ENCODE measurements at regions not wholly inside any gene's neighbourhood (a gene's known extent, or its start where the extent isn't known, plus 50 kb on each side); places are given as distances from the start of the nearest gene placed in this dataset.
A peak's percentile ranks its signal among the peaks of the same experiment; 100 is the strongest.
"Not testable (repeated sequence)": the region's sequence is repeated elsewhere in the genome, so short reads cannot be mapped to it uniquely, and the experiment has no call there.

DNA sequence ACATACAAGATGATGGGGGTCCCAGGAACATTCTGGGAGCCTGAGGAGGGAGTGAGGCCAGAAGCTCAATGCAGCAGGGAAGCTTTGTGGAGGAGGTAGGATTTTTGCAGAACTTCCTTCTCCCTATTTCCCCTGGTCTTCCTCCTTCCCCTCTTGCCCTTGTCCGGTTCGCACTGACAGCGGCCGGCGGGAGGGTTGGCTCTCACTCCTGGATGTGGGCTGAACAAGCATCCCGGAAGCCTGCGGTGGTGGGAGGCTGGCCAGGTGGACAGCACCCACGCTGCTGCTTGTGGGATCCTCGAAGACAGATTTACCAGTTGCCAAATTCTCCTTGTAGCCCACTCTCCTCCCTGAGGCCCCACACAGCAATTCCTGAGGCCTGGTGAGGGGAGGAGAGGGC, 112.2 kb downstream of the KCNA5 start:
- in situ Hi-C loops (cut with MboI; ENCODE audit: low pct_unique_long_range_greater_than_20kb, low sequenced_read_pairs): no loop called here
- DNase-seq: no peak

DNA sequence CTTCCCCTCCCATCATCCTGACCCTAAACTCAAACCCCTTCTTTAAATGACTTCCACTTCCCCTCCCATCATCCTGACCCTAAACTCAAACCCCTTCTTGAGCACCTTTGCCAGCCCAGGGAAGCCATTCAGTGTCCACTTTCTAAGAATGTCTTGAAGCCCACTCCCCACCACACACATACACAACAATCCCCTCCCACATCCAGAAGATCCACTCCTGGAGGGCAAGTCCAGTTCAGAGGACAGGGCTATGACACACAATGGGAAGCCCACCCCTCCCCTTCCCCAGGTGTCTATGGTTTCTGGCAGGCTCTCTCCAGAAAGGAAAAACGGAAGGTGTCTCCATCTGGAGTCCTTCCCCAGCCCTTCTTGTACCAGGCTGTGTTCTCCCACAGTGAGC, 117.1 kb downstream of the KCNA5 start:
- in situ Hi-C loops (cut with MboI; ENCODE audit: low pct_unique_long_range_greater_than_20kb, low sequenced_read_pairs): no loop called here
- no peak for DNase-seq

DNA sequence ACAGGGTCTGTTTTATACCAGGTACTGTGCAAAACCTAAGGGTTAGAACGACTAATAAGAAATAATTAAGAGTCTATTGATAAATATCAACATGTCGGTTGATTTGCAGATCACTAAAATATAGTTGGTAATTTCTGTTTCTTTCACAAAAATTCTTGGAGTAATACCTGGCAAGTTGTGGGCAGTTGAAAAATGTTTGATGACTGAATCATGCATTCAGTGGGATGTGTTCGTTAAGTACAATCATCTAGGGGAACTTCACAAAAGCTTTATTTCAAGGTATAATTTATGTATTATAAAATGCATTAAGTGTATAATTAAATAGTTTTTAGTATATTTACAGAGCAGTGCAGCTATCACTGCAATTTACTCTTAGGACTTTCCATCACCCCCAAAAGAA, 120.0 kb downstream of the KCNA5 start:
- DNase-seq: no peak
- in situ Hi-C loops (cut with MboI; ENCODE audit: low pct_unique_long_range_greater_than_20kb, low sequenced_read_pairs): no loop called here

DNA sequence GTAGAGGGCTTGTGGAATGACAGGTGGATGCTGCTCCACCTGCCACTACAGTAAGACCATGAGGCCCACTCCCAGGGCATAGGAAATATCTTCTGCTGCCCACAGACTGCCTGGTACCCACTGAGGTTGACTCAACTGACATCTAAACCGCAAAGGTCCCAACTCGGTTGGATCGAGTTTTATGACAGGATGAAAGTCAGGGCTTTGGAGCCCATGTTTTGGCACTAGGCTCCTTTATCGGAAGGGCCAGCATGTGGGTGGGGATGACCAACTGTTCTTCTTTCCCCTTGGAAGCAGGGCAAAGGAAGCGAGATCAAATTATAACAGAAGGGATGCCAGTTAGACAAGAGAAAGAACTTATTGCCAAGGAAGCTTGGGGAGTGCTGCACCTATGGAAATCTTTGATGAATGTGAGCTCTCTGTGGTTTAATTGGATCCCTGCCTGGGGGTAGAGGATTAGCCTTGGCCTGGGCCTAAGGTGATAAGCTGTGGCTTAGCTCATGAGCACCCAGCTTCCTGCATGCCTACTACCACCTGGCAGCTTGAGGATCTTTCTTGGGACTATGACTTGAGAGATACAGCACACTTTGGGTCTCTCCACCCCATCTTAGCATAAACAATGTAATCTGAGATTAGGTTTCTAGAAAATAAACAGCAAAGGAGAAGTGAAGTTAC, 121.8 kb downstream of the KCNA5 start:
- no peak for DNase-seq
- in situ Hi-C loops (cut with MboI; ENCODE audit: low pct_unique_long_range_greater_than_20kb, low sequenced_read_pairs): no loop called here

DNA sequence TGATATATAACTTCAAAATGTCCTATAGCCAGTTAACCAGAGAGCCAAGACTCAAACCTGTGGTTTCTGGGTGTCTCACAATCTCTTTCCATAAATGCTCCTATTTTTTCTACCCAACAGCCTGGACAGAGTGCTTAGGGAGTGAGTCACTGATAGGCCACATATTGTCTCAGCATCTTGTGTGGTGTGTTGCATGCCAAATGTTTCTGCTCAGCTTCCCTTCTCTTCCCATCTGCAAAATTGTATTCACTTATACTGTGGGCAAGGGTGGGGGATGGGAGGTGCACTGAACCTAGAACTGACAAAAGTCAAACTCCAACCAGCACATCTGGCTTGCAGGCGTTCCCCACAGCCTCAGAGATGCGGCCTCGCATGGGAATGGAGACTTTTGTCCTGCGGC, 123.3 kb downstream of the KCNA5 start:
- in situ Hi-C loops (cut with MboI; ENCODE audit: low pct_unique_long_range_greater_than_20kb, low sequenced_read_pairs): no loop called here

DNA sequence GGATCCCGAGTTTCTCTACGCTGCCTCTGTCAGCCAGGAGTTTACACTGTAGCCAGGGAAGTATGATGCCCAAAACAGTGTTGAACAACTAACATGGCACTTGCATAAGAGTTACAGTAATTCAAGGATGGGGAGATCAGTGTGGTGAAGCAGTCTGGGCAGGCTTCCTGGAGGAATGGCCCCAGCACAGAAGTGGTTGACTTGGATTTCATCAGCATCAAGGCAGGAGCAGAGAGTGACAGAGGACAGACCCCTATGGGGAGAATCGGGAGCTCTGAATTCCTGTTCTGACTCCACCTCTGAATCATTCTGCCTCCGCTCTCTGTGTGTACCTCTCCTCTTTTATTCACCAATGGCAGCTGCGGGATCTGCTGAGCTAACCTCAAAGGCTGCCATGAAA, 124.5 kb downstream of the KCNA5 start:
- in situ Hi-C loops (cut with MboI; ENCODE audit: low pct_unique_long_range_greater_than_20kb, low sequenced_read_pairs): no loop called here
- DNase-seq: no peak

More for the DNA sequence above, 123.3 kb downstream of the KCNA5 start:
- no peak for DNase-seq

DNA sequence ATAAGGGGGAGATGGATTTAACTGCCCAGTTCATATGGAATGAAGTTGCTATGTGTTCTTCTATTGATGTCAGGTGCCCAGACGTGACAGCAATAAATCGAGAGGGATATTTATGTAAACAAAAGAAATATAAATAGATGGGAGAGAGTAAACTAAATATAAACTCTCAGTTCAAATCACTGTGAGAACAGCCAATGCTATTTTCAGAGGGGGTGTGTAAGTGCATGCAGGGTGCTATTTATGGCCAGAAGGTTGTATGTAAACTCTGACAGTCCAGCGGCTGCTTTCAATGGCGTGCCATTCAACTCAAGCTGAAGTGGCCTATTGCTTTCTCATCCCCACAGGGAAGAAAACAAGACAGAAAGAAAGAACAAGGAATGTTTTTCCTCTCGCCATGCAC, 127.2 kb downstream of the KCNA5 start:
- in situ Hi-C loops (cut with MboI; ENCODE audit: low pct_unique_long_range_greater_than_20kb, low sequenced_read_pairs): no loop called here
- DNase-seq: no peak

DNA sequence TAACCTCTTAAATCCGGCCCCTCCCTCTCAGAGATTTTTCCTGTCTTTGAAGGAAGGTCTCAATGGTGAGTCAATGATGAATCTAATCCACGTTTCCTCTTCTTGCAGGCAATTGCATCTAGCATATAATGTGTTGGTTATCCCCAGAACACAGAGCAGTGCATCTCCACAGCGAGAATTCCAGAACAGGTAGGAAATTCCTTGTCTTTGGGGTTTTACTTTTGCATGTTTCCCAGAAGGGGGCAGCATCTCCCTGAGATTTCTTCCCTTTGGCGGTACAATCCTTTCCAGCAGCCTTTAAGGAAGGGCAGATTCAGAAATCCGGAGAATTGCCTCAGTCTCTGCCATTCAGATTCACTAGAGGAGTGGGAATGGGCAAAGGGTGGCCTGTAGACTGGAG, 128.0 kb downstream of the KCNA5 start:
- in situ Hi-C loops (cut with MboI; ENCODE audit: low pct_unique_long_range_greater_than_20kb, low sequenced_read_pairs): no loop called here
- peak; percentile 19 for DNase-seq

DNA sequence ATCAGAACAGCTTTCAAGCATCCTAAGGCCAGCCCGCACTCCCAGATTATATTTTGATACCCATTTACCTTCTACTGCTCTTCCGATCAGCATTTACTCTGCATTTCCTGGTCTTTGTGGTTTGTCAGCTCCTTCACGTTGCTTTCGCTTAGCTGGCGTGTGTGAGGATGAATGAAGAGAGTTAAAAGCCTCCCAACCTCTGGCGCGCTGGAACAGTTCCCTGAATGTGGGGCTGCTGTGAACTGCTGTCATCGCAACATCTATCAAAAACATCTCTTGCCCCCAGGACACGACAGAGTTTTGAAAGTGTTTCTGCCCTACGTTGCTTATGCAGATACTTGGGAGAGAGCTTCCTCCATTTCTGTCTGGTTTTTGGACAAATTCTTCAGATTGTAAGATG, 129.2 kb downstream of the KCNA5 start:
- in situ Hi-C loops (cut with MboI; ENCODE audit: low pct_unique_long_range_greater_than_20kb, low sequenced_read_pairs): no loop called here

DNA sequence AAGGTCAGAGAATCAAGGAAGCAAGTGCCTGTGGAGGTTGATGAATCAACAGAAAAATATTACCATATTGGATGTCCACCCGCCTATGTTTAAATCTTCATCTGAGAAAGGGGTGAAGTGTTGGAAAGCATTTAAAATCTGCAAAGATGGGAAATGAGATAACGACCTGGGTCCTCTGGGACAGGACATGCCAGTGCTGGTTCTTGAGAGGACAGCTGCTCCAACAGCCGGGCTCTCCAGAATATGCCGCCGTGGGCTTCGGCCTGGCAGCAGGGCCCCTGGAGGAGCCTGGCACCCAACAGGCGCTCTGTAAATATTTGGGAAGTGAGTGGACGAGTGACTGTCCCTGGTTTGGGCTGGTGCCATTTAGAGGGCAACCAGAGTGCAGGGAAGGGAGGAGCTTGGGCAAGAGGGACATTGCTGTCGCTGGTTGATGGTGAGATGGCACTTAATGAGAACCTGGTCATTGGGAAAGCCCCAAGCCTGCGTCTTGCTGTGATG, 129.9 kb downstream of the KCNA5 start:
- in situ Hi-C loops (cut with MboI; ENCODE audit: low pct_unique_long_range_greater_than_20kb, low sequenced_read_pairs): no loop called here
- DNase-seq: no peak

More for the DNA sequence above, 129.2 kb downstream of the KCNA5 start:
- DNase-seq: no peak

DNA sequence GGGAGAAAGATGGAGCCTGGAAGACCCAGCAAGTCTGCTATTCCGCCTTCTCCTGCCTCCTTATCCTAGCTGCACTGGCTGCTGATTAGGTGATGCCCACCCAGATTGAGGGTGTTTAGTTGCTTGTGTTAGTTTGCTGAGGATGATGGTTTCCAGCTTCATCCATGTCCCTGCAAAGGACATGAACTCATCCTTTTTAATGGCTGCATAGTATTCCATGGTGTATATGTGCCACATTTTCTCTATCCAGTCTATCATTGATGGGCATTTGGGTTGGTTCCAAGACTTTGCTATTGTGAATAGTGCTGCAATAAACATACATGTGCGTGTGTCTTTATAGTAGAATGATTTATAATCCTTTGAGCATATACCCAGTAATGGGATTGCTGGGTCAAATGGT, 131.7 kb downstream of the KCNA5 start:
- DNase-seq; in situ Hi-C loops (cut with MboI; ENCODE audit: low pct_unique_long_range_greater_than_20kb, low sequenced_read_pairs): not testable (repeated sequence)

DNA sequence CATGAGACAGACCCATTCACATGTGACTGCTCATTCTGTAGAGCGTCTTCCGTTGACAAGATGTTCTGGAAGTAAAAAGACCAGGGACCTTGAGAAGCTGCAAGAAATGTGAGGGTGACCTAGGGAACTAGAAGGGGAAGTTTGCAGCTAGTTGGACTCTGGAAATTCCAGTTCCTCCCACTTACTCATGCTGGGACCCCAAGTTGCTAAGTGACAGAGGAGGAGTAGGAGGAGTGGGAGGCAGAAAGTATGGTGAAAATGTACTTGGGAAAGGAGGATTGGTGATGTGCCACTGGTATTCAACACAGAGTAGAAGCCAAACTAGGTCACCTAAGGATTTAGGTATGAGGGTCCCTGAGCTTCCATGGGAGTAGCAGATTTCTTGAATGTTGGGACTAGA, 132.4 kb downstream of the KCNA5 start:
- in situ Hi-C loops (cut with MboI; ENCODE audit: low pct_unique_long_range_greater_than_20kb, low sequenced_read_pairs): no loop called here
- DNase-seq: no peak

DNA sequence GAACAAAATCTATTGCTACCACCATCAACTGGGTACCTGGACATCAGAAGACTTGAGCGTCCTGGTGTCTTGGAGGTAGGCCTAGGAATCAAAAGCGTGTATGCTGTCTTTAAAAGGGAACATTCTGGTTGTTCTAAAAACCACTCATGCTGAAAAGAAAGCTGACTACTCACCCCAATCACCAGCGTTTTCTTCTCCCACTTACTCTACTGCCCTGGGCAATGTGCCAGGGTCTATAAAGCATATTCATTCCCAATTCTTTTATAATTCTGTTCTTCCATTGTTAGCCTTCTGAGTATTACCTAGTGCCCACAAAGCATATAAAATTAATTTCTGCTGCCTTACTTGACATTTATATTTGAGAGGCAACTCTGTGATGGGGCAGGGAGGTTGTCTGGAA, 133.4 kb downstream of the KCNA5 start:
- no peak for DNase-seq
- in situ Hi-C loops (cut with MboI; ENCODE audit: low pct_unique_long_range_greater_than_20kb, low sequenced_read_pairs): no loop called here

DNA sequence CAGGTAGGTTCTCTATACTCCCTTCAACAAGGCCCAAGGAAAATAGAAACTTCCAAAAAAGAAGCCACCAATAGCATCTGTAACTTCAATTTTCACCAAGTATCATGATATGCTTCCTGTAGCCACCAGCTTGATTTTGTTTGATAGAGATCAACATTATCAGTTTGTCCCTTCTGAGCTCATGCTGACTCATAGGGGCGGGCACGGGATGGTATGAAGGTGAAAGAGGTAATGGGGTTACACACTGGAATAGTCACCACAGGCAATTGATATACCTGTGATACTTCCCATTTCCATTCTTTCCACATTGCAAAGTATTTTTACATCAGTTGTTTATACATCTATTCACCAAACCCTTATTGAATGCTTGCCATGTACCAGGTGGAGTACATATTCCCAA, 134.1 kb downstream of the KCNA5 start:
- in situ Hi-C loops (cut with MboI; ENCODE audit: low pct_unique_long_range_greater_than_20kb, low sequenced_read_pairs): no loop called here
- no peak for DNase-seq

DNA sequence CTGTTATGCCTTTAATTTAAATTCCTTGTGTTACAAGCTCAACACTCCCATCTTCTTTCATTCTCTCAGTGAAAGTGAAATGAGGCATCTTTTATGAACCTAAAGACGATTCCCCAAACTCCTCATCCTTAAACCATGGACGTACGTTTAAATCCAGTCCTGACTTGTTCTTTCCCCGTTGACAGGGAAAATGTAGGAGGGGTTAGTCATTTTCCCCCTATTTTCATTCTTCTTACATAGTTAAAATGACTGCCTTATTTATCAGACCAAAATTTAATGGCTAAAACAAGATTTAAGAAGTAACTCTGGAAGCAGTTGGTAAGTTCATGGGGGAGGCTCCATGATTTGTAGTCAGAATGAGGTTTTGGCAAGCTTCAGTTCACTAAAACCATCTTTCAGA, 134.9 kb downstream of the KCNA5 start:
- in situ Hi-C loops (cut with MboI; ENCODE audit: low pct_unique_long_range_greater_than_20kb, low sequenced_read_pairs): no loop called here
- DNase-seq: no peak

DNA sequence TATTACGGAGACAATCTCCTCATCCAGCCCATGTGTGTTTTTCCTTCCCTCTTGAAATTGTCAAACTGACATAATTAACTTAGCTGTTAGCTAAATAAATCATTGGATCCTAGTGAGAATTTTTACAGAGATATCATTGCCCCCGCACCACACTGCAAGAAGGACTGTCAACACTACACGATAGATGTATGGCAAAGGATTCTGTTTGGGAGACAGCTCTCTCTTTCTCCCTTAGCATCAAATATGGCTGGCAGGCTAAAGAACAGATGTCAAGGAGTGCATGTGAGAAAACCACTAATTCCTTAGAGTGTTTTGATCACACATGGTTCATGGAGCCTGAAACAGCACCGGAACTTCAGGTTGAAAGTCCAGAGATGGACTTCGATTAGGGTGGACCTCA, 136.8 kb downstream of the KCNA5 start:
- DNase-seq: no peak
- in situ Hi-C loops (cut with MboI; ENCODE audit: low pct_unique_long_range_greater_than_20kb, low sequenced_read_pairs): no loop called here

DNA sequence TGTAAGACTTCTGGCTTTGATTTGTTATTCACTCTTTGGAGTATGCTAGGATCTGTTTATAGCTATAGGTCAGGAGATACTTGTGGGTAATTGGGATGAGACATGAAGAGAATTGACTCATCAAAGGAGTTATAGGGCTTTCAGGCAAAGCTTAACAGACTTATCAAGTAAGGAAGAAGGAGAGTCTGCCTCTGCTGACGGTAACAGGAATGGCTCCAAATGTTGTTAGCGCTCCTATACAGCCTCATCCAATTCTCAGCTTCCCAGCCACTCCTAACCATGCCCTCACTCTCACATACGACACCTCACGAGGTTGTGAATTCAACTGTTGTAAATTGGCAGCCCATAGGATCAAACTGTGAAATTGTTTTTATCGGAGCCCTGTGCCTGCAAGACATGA, 140.5 kb downstream of the KCNA5 start:
- DNase-seq: no peak
- in situ Hi-C loops (cut with MboI; ENCODE audit: low pct_unique_long_range_greater_than_20kb, low sequenced_read_pairs): no loop called here

DNA sequence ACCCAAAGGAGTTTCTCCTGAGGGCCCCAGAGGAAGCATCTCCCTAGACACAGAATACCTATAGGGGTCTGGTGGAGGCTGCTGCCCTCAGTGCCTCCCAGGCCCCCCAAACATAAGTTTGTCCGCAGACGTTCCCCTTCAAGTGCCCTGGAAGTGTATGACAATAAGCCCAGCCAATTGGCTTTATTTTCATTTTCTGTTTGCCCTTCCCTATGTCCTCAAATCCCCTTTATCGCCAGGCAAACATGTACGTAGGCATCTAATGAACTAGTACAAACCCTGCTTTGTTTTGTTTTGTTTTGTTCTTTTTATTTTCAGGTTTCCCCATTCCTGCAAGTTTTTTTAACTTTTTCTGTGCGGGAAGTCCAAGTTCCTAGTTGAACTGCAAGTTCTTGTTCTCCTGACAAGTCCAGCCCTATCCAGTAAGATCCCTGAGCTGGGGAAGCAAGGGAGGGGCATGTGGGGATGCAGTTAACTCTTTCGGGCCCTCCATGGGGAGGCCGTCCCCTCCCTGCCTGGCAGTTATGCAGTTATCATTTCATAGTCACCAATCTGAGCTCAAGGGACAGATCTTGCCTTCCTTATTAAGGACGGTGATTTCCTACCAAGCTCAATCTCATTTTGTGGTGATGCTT, 141.9 kb downstream of the KCNA5 start:
- in situ Hi-C loops (cut with MboI; ENCODE audit: low pct_unique_long_range_greater_than_20kb, low sequenced_read_pairs): no loop called here
- DNase-seq: no peak

DNA sequence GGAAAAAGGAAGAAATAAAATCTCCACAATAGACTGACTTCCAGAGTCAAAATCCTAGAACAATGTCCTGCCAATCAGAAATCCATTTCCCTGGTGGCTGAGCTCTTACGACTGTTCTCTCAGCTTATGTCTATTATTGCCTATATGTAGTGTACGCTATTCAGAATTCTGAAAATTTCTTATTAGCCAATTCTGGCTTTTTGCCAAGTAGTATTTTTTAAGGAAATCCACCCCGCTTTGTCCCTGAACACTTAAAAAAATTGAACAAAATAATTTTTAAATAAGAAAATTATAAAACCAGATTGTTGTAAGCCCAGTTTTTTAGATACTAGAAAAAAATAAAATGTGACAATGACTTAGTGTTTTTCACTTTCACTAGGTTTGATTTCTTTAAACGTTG, 143.0 kb downstream of the KCNA5 start:
- in situ Hi-C loops (cut with MboI; ENCODE audit: low pct_unique_long_range_greater_than_20kb, low sequenced_read_pairs): no loop called here
- no peak for DNase-seq

DNA sequence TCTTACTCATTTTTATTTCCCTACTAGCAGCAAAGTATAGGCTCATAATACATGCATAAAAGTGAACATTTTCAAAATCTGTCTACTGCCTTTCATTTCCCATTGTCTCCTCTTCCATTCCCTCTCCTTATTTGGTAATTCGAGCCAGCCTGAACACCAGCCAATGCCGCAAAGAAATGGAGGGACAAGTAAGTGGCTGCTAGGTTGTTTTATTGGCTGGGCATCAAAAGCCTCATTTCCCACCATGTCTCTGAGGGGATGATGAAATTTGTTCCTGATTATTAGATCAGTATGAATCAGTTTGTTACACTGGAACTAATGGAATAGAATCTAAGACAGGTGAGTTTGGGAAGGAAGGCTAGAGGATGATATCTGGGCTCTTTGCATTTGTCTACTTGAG, 143.5 kb downstream of the KCNA5 start:
- no peak for DNase-seq
- in situ Hi-C loops (cut with MboI; ENCODE audit: low pct_unique_long_range_greater_than_20kb, low sequenced_read_pairs): no loop called here

DNA sequence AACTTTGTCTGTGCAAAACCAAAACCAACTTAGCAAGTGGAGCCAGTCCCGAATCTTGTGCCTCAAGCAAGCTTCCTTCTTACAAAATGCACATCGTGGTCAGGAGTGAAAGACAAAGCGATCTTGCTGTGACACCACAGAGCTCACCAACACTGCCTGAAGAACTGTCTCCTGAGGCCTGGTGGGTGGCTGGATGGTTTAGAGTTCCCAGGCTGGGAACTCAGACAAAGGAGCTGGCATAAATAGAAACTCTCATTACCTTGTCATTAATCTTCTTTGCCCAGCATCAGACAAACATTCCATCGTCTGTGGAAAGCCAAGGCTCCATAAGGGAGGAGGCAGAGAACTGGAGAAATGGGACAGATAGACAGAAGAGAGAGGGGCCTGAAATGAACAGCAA, 144.8 kb downstream of the KCNA5 start:
- in situ Hi-C loops (cut with MboI; ENCODE audit: low pct_unique_long_range_greater_than_20kb, low sequenced_read_pairs): no loop called here
- no peak for DNase-seq

Measured in KBM-7 (cell line).